ENCODE measurements at regions not wholly inside any gene's neighbourhood (a gene's known extent, or its start where the extent isn't known, plus 50 kb on each side); places are given as distances from the start of the nearest gene placed in this dataset.
"Not testable (repeated sequence)": the region's sequence is repeated elsewhere in the genome, so short reads cannot be mapped to it uniquely, and the experiment has no call there.

GRCh38 chr5:174612686-174613085, 111.7 kb upstream of the MSX2 start:
- no peak for DNase-seq (ENCODE audit: low read depth in 1 of 2, low spot score in 1 of 2)

GRCh38 chr5:174614500-174615135, 109.8 kb upstream of the MSX2 start:
- DNase-seq (ENCODE audit: low read depth in 1 of 2, low spot score in 1 of 2): no peak

GRCh38 chr5:174616036-174616435, 108.3 kb upstream of the MSX2 start:
- no peak for DNase-seq (ENCODE audit: low read depth in 1 of 2, low spot score in 1 of 2)

- DNase-seq (ENCODE audit: low read depth in 1 of 2, low spot score in 1 of 2): no peak
These were observed 107.1 kb upstream of the MSX2 start for GRCh38 chr5:174617285-174617684.

GRCh38 chr5:174617910-174618309, 106.5 kb upstream of the MSX2 start:
- no peak for DNase-seq (ENCODE audit: low read depth in 1 of 2, low spot score in 1 of 2)

GRCh38 chr5:174618589-174618988, 105.8 kb upstream of the MSX2 start:
- DNase-seq (ENCODE audit: low read depth in 1 of 2, low spot score in 1 of 2): no peak

- DNase-seq (ENCODE audit: low read depth in 1 of 2, low spot score in 1 of 2): no peak
These were observed 102.3 kb upstream of the MSX2 start for GRCh38 chr5:174622067-174622466.

- DNase-seq (ENCODE audit: low read depth in 1 of 2, low spot score in 1 of 2): no peak
These were observed 101.4 kb upstream of the MSX2 start for GRCh38 chr5:174623018-174623417.

- DNase-seq (ENCODE audit: low read depth in 1 of 2, low spot score in 1 of 2): no peak
These were observed 100.9 kb upstream of the MSX2 start for GRCh38 chr5:174623433-174624019.

GRCh38 chr5:174624733-174625522, 99.5 kb upstream of the MSX2 start:
- no peak for DNase-seq (ENCODE audit: low read depth in 1 of 2, low spot score in 1 of 2)

- DNase-seq (ENCODE audit: low read depth in 1 of 2, low spot score in 1 of 2): no peak
These were observed 98.6 kb upstream of the MSX2 start for GRCh38 chr5:174625591-174626350.

- DNase-seq (ENCODE audit: low read depth in 1 of 2, low spot score in 1 of 2): no peak
These were observed 97.9 kb upstream of the MSX2 start for GRCh38 chr5:174626369-174626920.

- DNase-seq (ENCODE audit: low read depth in 1 of 2, low spot score in 1 of 2): no peak
These were observed 88.3 kb upstream of the MSX2 start for GRCh38 chr5:174636094-174636493.

GRCh38 chr5:174642816-174643405, 81.5 kb upstream of the MSX2 start:
- no peak for DNase-seq (ENCODE audit: low read depth in 1 of 2, low spot score in 1 of 2)

GRCh38 chr5:174644436-174644835, 79.9 kb upstream of the MSX2 start:
- no peak for DNase-seq (ENCODE audit: low read depth in 1 of 2, low spot score in 1 of 2)

GRCh38 chr5:174644923-174645322, 79.5 kb upstream of the MSX2 start:
- no peak for DNase-seq (ENCODE audit: low read depth in 1 of 2, low spot score in 1 of 2)

- DNase-seq (ENCODE audit: low read depth in 1 of 2, low spot score in 1 of 2): no peak
These were observed 78.7 kb upstream of the MSX2 start for GRCh38 chr5:174645677-174646076.

GRCh38 chr5:174648618-174649017, 75.8 kb upstream of the MSX2 start:
- DNase-seq (ENCODE audit: low read depth in 1 of 2, low spot score in 1 of 2): not testable (repeated sequence)

- DNase-seq (ENCODE audit: low read depth in 1 of 2, low spot score in 1 of 2): no peak
These were observed 75.0 kb upstream of the MSX2 start for GRCh38 chr5:174649391-174649790.

GRCh38 chr5:174654442-174654841, 69.9 kb upstream of the MSX2 start:
- DNase-seq (ENCODE audit: low read depth in 1 of 2, low spot score in 1 of 2): no peak

- DNase-seq (ENCODE audit: low read depth in 1 of 2, low spot score in 1 of 2): no peak
These were observed 69.0 kb upstream of the MSX2 start for GRCh38 chr5:174655351-174655750.

Data from activated T-helper 1 cell treated with anti-CD3 and anti-CD28 coated beads, Interleukin-2, amount 50 U/mL, for 16 hours (primary cell).